GM12878 (cell line): ENCODE measurements at regions not wholly inside any gene's neighbourhood (a gene's known extent, or its start where the extent isn't known, plus 50 kb on each side); places are given as distances from the start of the nearest gene placed in this dataset.

Experiments
- GABPA ChIP-seq: IDR thresholded peaks from 2 replicates; pipeline ENCODE4 v1.6.1; 2014; ENCODE audit warnings: antibody characterized with exemption, low read depth, mild to moderate bottlenecking, inconsistent platforms
- HDAC6 ChIP-seq: fragments of 200-600 bp; sonication (generic); IDR thresholded peaks from one replicate; pipeline ENCODE4 v1.8.0; 2017; ENCODE audit warnings: antibody characterized with exemption; ENCODE audit not compliant: unreplicated experiment
- IKZF1 ChIP-seq: fragments of 450-650 bp; conservative IDR thresholded peaks from 2 replicates; pipeline ENCODE4 v1.6.1; 2017; ENCODE audit warnings: antibody characterized with exemption, mild to moderate bottlenecking
- KDM1A ChIP-seq: fragments of 200-600 bp; sonication (generic); IDR thresholded peaks from 2 replicates; pipeline ENCODE4 v1.6.1; 2016; ENCODE audit warnings: borderline replicate concordance
- KLF5 ChIP-seq: fragments of 450-650 bp; IDR thresholded peaks from 2 replicates; pipeline ENCODE4 v1.6.1; 2014; ENCODE audit warnings: mild to moderate bottlenecking; ENCODE audit not compliant: partially characterized antibody
- NFYB ChIP-seq: IDR thresholded peaks from 2 replicates; pipeline ENCODE4 v1.6.1; 2011; ENCODE audit warnings: low read depth, mild to moderate bottlenecking, low read length, improper control_type of control experiment, moderate library complexity; ENCODE audit not compliant: insufficient read depth
- POLR2AphosphoS2 ChIP-seq: IDR thresholded peaks from 2 replicates; pipeline ENCODE4 v1.6.1; 2011; ENCODE audit warnings: low read depth, mild to moderate bottlenecking, low read length, improper control_type of control experiment, moderate library complexity
- SP1 ChIP-seq: IDR thresholded peaks from one replicate; pipeline ENCODE4 v1.6.1; 2011; ENCODE audit warnings: low read depth, low read length
- SUPT20H ChIP-seq: IDR thresholded peaks from 2 replicates; pipeline ENCODE4 v1.6.1; 2011; ENCODE audit warnings: low read depth, mild to moderate bottlenecking, low read length, moderate library complexity, borderline replicate concordance; ENCODE audit not compliant: control insufficient read depth
- ZNF24 ChIP-seq: fragments of 450-650 bp; IDR thresholded peaks from 2 replicates; pipeline ENCODE4 v1.6.1; 2017; ENCODE audit warnings: antibody characterized with exemption, mild to moderate bottlenecking
- TF ChIP-seq, protein P1 (sequence below): IDR thresholded peaks from 2 replicates; pipeline ENCODE4 v1.6.1; 2012; ENCODE audit warnings: mild to moderate bottlenecking, low read depth, low read length
- TF ChIP-seq, protein P2 (sequence below), 3 experiments: IDR thresholded peaks in 2 of 3; conservative IDR thresholded peaks in 1 of 3; 2 replicates each; pipeline ENCODE4 v1.5.1; 2011; ENCODE audit warnings: low read depth in 3 of 3, low read length in 3 of 3, mild to moderate bottlenecking in 3 of 3, control low read depth in 2 of 3, moderate library complexity in 2 of 3, inconsistent platforms in 1 of 3, mixed read lengths in 1 of 3; ENCODE audit not compliant: control insufficient read depth in 2 of 3, insufficient read depth in 1 of 3; ENCODE audit errors: extremely low read depth in 1 of 3
- TF ChIP-seq, protein P3 (sequence below): IDR thresholded peaks from 2 replicates; pipeline ENCODE4 v1.6.1; 2011; ENCODE audit warnings: low read depth, mild to moderate bottlenecking, low read length, moderate library complexity, borderline replicate concordance; ENCODE audit errors: extremely low read depth

- no peak for TF ChIP-seq GABPA
- no peak for TF ChIP-seq ZNF24
- no peak for TF ChIP-seq POLR2AphosphoS2
- TF ChIP-seq, protein P1, sequence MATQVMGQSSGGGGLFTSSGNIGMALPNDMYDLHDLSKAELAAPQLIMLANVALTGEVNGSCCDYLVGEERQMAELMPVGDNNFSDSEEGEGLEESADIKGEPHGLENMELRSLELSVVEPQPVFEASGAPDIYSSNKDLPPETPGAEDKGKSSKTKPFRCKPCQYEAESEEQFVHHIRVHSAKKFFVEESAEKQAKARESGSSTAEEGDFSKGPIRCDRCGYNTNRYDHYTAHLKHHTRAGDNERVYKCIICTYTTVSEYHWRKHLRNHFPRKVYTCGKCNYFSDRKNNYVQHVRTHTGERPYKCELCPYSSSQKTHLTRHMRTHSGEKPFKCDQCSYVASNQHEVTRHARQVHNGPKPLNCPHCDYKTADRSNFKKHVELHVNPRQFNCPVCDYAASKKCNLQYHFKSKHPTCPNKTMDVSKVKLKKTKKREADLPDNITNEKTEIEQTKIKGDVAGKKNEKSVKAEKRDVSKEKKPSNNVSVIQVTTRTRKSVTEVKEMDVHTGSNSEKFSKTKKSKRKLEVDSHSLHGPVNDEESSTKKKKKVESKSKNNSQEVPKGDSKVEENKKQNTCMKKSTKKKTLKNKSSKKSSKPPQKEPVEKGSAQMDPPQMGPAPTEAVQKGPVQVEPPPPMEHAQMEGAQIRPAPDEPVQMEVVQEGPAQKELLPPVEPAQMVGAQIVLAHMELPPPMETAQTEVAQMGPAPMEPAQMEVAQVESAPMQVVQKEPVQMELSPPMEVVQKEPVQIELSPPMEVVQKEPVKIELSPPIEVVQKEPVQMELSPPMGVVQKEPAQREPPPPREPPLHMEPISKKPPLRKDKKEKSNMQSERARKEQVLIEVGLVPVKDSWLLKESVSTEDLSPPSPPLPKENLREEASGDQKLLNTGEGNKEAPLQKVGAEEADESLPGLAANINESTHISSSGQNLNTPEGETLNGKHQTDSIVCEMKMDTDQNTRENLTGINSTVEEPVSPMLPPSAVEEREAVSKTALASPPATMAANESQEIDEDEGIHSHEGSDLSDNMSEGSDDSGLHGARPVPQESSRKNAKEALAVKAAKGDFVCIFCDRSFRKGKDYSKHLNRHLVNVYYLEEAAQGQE, result no peak
- TF ChIP-seq KLF5, result no peak
- no peak for TF ChIP-seq SUPT20H
- TF ChIP-seq, protein P2, sequence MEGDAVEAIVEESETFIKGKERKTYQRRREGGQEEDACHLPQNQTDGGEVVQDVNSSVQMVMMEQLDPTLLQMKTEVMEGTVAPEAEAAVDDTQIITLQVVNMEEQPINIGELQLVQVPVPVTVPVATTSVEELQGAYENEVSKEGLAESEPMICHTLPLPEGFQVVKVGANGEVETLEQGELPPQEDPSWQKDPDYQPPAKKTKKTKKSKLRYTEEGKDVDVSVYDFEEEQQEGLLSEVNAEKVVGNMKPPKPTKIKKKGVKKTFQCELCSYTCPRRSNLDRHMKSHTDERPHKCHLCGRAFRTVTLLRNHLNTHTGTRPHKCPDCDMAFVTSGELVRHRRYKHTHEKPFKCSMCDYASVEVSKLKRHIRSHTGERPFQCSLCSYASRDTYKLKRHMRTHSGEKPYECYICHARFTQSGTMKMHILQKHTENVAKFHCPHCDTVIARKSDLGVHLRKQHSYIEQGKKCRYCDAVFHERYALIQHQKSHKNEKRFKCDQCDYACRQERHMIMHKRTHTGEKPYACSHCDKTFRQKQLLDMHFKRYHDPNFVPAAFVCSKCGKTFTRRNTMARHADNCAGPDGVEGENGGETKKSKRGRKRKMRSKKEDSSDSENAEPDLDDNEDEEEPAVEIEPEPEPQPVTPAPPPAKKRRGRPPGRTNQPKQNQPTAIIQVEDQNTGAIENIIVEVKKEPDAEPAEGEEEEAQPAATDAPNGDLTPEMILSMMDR (IDR thresholded peaks at IDR 0.05 in 2 of 3, conservative IDR thresholded peaks at IDR 0.05 in 1 of 3; ENCODE audit: control insufficient read depth in 2 of 3, extremely low read depth in 1 of 3, insufficient read depth in 1 of 3, low read depth in 3 of 3, low read length in 3 of 3), result no peak
- TF ChIP-seq SP1, result no peak
- no peak for TF ChIP-seq IKZF1
- TF ChIP-seq, protein P3, sequence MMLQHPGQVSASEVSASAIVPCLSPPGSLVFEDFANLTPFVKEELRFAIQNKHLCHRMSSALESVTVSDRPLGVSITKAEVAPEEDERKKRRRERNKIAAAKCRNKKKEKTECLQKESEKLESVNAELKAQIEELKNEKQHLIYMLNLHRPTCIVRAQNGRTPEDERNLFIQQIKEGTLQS, result no peak
- TF ChIP-seq KDM1A, result no peak
- TF ChIP-seq NFYB, result no peak
- TF ChIP-seq HDAC6, result no peak
Measured at GRCh38 chr2:123051136-123051535, 974.0 kb upstream of the CNTNAP5 start.
